ENCODE measurements at regions not wholly inside any gene's neighbourhood (a gene's known extent, or its start where the extent isn't known, plus 50 kb on each side); places are given as distances from the start of the nearest gene placed in this dataset.

DNA sequence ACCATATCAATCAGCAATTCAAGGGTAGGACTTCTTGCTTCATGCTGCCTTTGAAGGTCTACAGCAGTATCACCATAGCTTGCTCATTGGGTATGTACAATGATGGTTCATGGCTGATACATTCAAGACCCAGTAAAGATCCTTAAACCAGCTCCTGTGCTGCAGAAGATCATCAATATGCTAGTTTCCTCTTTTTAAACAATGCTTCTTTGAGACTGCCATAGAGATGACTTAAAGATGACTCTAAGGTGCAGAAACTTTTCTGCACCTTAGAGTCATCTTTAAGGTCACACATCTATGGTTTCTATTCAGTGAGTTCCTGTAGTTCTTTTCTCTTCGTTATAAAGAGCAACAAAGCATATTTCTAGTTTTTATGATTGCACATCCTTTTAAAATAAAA, 102.8 kb upstream of the KLHL14 start:
- H3K36me3 Mint-ChIP-seq (ENCODE audit: insufficient read depth, unreplicated experiment): no peaks in the 10 kb centered on the region
- no peaks in the 10 kb centered on the region for H3K9me3 Mint-ChIP-seq (ENCODE audit: low read depth, unreplicated experiment)
- H3K27me3 Mint-ChIP-seq (ENCODE audit: unreplicated experiment): peaks cover 35% of the 10 kb centered on the region
- no peaks in the 10 kb centered on the region for H3K4me1 Mint-ChIP-seq (ENCODE audit: low read depth, unreplicated experiment)
- TF ChIP-seq CTCF (IDR thresholded peaks at IDR 0.05; ENCODE audit: unreplicated experiment): no peak
- intact Hi-C loops (cut with micrococcal nuclease; ENCODE audit: unreplicated experiment): no loop called here
- no TSS peak for BruUV-seq (replicated peaks)
- no peak overlapping the region for H3K4me3 Mint-ChIP-seq (ENCODE audit: low read depth, unreplicated experiment)
- no peak for DNase-seq
- no peak overlapping the region for H3K27ac Mint-ChIP-seq (ENCODE audit: unreplicated experiment)
- CTCF ChIA-PET: no interaction called here

GRCh38 chr18:32871786-32872185, 99.0 kb upstream of the KLHL14 start:
- TF ChIP-seq CTCF (IDR thresholded peaks at IDR 0.05; ENCODE audit: unreplicated experiment): no peak
- no peaks in the 10 kb centered on the region for H3K36me3 Mint-ChIP-seq (ENCODE audit: insufficient read depth, unreplicated experiment)
- no peak overlapping the region for H3K27ac Mint-ChIP-seq (ENCODE audit: unreplicated experiment)
- BruUV-seq (replicated peaks): no TSS peak
- H3K4me1 Mint-ChIP-seq (ENCODE audit: low read depth, unreplicated experiment): no peaks in the 10 kb centered on the region
- CTCF ChIA-PET: no interaction called here
- no peak overlapping the region for H3K4me3 Mint-ChIP-seq (ENCODE audit: low read depth, unreplicated experiment)
- intact Hi-C loops (cut with micrococcal nuclease; ENCODE audit: unreplicated experiment): no loop called here
- DNase-seq: no peak
- H3K27me3 Mint-ChIP-seq (ENCODE audit: unreplicated experiment): peaks cover 34% of the 10 kb centered on the region
- no peaks in the 10 kb centered on the region for H3K9me3 Mint-ChIP-seq (ENCODE audit: low read depth, unreplicated experiment)

DNA sequence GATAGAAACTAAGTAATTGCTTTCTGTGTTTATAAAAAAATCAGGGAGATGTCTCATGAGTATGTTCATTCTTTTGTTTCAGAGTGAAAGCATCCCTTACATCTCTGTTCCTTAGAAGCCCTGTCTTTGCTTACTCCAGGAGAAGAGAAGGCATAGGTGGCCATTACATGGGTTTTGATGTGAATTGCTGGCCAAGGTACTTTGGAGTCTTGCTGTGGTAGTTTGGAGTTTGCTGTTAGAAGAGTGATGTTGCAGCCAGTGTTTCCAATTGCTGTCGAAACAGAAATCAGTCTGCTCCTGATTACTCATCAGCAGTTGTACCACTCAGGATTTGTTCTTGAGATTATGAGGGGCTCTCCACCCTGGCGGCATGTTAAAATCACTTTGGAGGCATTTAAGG, 97.8 kb upstream of the KLHL14 start:
- H3K27me3 Mint-ChIP-seq (ENCODE audit: unreplicated experiment): peaks cover 34% of the 10 kb centered on the region
- no peak overlapping the region for H3K27ac Mint-ChIP-seq (ENCODE audit: unreplicated experiment)
- no peak for TF ChIP-seq CTCF (IDR thresholded peaks at IDR 0.05; ENCODE audit: unreplicated experiment)
- CTCF ChIA-PET: no interaction called here
- no TSS peak for BruUV-seq (replicated peaks)
- intact Hi-C loops (cut with micrococcal nuclease; ENCODE audit: unreplicated experiment): no loop called here
- no peak for DNase-seq
- no peaks in the 10 kb centered on the region for H3K9me3 Mint-ChIP-seq (ENCODE audit: low read depth, unreplicated experiment)
- no peaks in the 10 kb centered on the region for H3K4me1 Mint-ChIP-seq (ENCODE audit: low read depth, unreplicated experiment)
- no peaks in the 10 kb centered on the region for H3K36me3 Mint-ChIP-seq (ENCODE audit: insufficient read depth, unreplicated experiment)
- no peak overlapping the region for H3K4me3 Mint-ChIP-seq (ENCODE audit: low read depth, unreplicated experiment)

DNA sequence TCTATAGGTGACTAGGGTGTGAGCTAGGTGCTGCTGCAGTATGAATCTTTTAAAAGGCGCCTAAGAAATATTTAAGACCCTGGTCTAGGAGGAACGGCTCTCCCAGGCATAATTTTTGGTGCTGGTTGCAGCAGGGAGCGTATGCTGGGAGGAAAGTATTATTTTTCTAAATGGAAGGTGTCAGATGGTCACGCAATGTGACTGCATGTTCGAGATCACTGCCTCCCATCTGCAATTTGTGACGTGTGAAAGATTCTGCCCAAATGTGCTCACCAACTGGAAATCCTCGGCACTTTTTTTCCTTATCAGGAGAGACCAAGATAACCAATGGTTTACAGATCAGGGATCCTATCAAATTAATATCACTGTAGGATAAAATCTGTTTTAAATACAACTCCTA, 95.6 kb upstream of the KLHL14 start:
- Mint-ChIP-seq H3K4me3 (ENCODE audit: low read depth, unreplicated experiment) (no peak overlapping the region), H3K4me1 (ENCODE audit: low read depth, unreplicated experiment) (no peaks in the 10 kb centered on the region), H3K27ac (ENCODE audit: unreplicated experiment) (no peak overlapping the region), H3K27me3 (ENCODE audit: unreplicated experiment) (peaks cover 34% of the 10 kb centered on the region), H3K36me3 (ENCODE audit: insufficient read depth, unreplicated experiment) (no peaks in the 10 kb centered on the region), H3K9me3 (ENCODE audit: low read depth, unreplicated experiment) (no peaks in the 10 kb centered on the region)
- no TSS peak for BruUV-seq (replicated peaks)
- DNase-seq: no peak
- CTCF ChIA-PET: no interaction called here
- TF ChIP-seq CTCF (IDR thresholded peaks at IDR 0.05; ENCODE audit: unreplicated experiment): no peak
- intact Hi-C loops (cut with micrococcal nuclease; ENCODE audit: unreplicated experiment): no loop called here

DNA sequence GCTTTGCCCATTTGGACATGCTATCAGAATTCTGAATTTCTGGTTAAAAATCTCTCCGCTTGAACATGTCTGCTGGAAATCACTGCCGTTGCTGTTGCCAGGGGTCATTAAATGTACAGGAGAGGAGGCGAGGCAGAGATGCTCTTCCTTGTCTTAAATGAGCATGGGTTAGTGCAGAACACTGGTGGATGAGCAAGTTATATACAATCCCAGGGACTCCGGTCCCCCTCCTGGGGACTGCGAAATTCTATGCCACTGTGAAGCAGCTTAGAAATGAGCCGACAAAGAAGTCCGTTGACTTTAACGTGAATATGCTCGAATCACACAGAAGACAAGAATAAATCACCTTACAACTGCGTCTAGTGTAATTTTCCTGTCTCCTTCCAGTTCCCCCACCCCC, 95.1 kb upstream of the KLHL14 start:
- no peaks in the 10 kb centered on the region for H3K9me3 Mint-ChIP-seq (ENCODE audit: low read depth, unreplicated experiment)
- BruUV-seq (replicated peaks): no TSS peak
- H3K36me3 Mint-ChIP-seq (ENCODE audit: insufficient read depth, unreplicated experiment): no peaks in the 10 kb centered on the region
- H3K4me3 Mint-ChIP-seq (ENCODE audit: low read depth, unreplicated experiment): no peak overlapping the region
- no peak overlapping the region for H3K27ac Mint-ChIP-seq (ENCODE audit: unreplicated experiment)
- DNase-seq: no peak
- intact Hi-C loops (cut with micrococcal nuclease; ENCODE audit: unreplicated experiment): no loop called here
- CTCF ChIA-PET: no interaction called here
- peaks cover 34% of the 10 kb centered on the region for H3K27me3 Mint-ChIP-seq (ENCODE audit: unreplicated experiment)
- TF ChIP-seq CTCF (IDR thresholded peaks at IDR 0.05; ENCODE audit: unreplicated experiment): no peak
- no peaks in the 10 kb centered on the region for H3K4me1 Mint-ChIP-seq (ENCODE audit: low read depth, unreplicated experiment)

Measured in Calu3 (cell line).